Mucosa of descending colon (tissue), 3 donors: ENCODE measurements at regions not wholly inside any gene's neighbourhood (a gene's known extent, or its start where the extent isn't known, plus 50 kb on each side); places are given as distances from the start of the nearest gene placed in this dataset.

Experiments
- ATAC-seq: fragments of 200-7000 bp; cut with Tn5 transposase; one replicate; pipeline ENCODE4 v1.9.1; 2020; ENCODE audit warnings: mild to moderate bottlenecking, moderate library complexity
- DNase-seq, 3 donors: peaks; one replicate each; pipeline ENCODE4 v3.0.0-alpha.2; 2020
- H3K36me3 ChIP-seq: fragments of 200-600 bp; one replicate; pipeline ENCODE4 v1.8.0; 2021; ENCODE audit warnings: low read depth, mild to moderate bottlenecking
- H3K4me1 ChIP-seq: fragments of 200-600 bp; one replicate; pipeline ENCODE4 v1.8.0; 2021; ENCODE audit warnings: low read depth, mild to moderate bottlenecking
- H3K4me3 ChIP-seq: fragments of 200-600 bp; one replicate; pipeline ENCODE4 v1.8.0; 2021; ENCODE audit warnings: mild to moderate bottlenecking
- H3K9me3 ChIP-seq: fragments of 200-600 bp; one replicate; pipeline ENCODE4 v1.8.0; 2021; ENCODE audit warnings: mild to moderate bottlenecking
- CTCF ChIP-seq: fragments of 200-600 bp; IDR thresholded peaks from one replicate; pipeline ENCODE4 v1.8.0; 2022; ENCODE audit warnings: antibody characterized with exemption, mild to moderate bottlenecking
- intact Hi-C, 2 donors: fragments of 100-400 bp; cut with DNase I in 1 of 2; cut with micrococcal nuclease in 1 of 2; formaldehyde crosslinking; loops; one replicate each; pipeline versions ENCODE4 v1.11.0 to v1.11.1; 2022; cut with DNase I, micrococcal nuclease
- donor health status: DM: no; HTN: no; CAD: no; lungs with moderate emphysema.
- donor health status: DM: no; HTN: no; CAD: no.
- donor health status: DM: no; HTN: yes; CAD: no.

GRCh38 chr2:107338571-107338970 is 452.6 kb upstream of the ST6GAL2 start:
- Histone ChIP-seq H3K36me3 (no peaks in the 10 kb centered on the region), H3K4me3 (no peak overlapping the region), H3K4me1 (no peaks in the 10 kb centered on the region), H3K9me3 (no peaks in the 10 kb centered on the region)
- intact Hi-C loops: no loop called here
- ATAC-seq: no peak
- no peak for TF ChIP-seq CTCF
- DNase-seq: no peak

GRCh38 chr2:107340955-107341354 is 455.0 kb upstream of the ST6GAL2 start:
- Histone ChIP-seq H3K9me3 (no peaks in the 10 kb centered on the region), H3K4me3 (no peak overlapping the region), H3K36me3 (no peaks in the 10 kb centered on the region), H3K4me1 (no peaks in the 10 kb centered on the region)
- ATAC-seq (no peak), DNase-seq (no peak)
- TF ChIP-seq CTCF: no peak
- intact Hi-C loops: no loop called here

GRCh38 chr2:107349329-107349728 is 463.4 kb upstream of the ST6GAL2 start:
- ATAC-seq (no peak), DNase-seq (no peak)
- intact Hi-C loops: no loop called here
- Histone ChIP-seq H3K4me1 (no peaks in the 10 kb centered on the region), H3K36me3 (no peaks in the 10 kb centered on the region), H3K9me3 (no peaks in the 10 kb centered on the region), H3K4me3 (no peak overlapping the region)
- TF ChIP-seq CTCF: no peak

- no peaks in the 10 kb centered on the region for H3K36me3 ChIP-seq
- intact Hi-C loops: no loop called here
- no peak overlapping the region for H3K4me3 ChIP-seq
- no peaks in the 10 kb centered on the region for H3K9me3 ChIP-seq
- no peaks in the 10 kb centered on the region for H3K4me1 ChIP-seq
- ATAC-seq (no peak), DNase-seq (no peak)
- TF ChIP-seq CTCF: no peak
These were observed 468.2 kb upstream of the ST6GAL2 start for GRCh38 chr2:107354175-107354574.

- no peaks in the 10 kb centered on the region for H3K4me1 ChIP-seq
- H3K36me3 ChIP-seq: no peaks in the 10 kb centered on the region
- no peaks in the 10 kb centered on the region for H3K9me3 ChIP-seq
- ATAC-seq (no peak), DNase-seq (no peak)
- no peak overlapping the region for H3K4me3 ChIP-seq
- no peak for TF ChIP-seq CTCF
- intact Hi-C loops: no loop called here
These were observed 468.3 kb upstream of the RGPD4 start for GRCh38 chr2:107358362-107358761.

- H3K9me3 ChIP-seq: no peaks in the 10 kb centered on the region
- intact Hi-C loops: no loop called here
- ATAC-seq (no peak), DNase-seq (no peak)
- H3K4me1 ChIP-seq: no peaks in the 10 kb centered on the region
- no peak for TF ChIP-seq CTCF
- no peak overlapping the region for H3K4me3 ChIP-seq
- H3K36me3 ChIP-seq: no peaks in the 10 kb centered on the region
These were observed 467.7 kb upstream of the RGPD4 start for GRCh38 chr2:107359021-107359420.
